ENCODE measurements at regions not wholly inside any gene's neighbourhood (a gene's known extent, or its start where the extent isn't known, plus 50 kb on each side); places are given as distances from the start of the nearest gene placed in this dataset.

DNA sequence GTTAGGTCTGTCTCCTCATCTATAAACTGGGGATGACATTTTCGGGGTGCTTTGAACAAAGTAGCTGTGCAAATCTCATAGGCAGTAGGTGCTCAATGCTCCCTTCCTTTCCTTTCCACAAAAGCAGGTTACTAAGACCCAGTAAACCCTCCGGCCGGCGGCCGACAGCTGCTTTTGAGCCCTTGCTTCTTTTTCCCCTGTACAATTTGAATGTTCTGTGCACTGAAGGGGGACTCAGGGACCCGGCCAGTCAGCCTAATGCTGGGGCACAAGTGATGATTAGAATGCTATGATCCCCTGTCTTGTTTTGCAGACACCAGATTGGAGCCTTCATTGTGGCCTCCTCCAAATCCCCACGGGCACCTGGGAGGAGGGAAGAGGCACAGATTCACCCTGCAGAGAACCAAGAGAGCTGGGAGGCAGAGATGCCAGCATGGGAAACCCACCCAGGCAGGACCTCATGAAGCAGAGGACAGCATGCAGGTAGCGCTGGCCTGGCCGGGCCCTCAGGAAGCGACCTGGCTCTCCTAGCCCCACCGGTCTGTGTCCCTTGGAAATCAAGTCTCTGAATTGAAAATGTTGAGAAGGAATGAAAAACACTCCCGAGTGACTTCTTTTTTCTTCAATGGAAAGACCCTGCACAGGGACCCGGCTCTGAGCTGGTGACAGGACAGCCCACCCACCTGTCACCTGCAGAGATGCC, 128.6 kb upstream of the HDAC4 start:
- no peak for DNase-seq (ENCODE audit: low read depth)

- DNase-seq (ENCODE audit: low read depth), result no peak
Observed at GRCh38 chr2:239528883-239529282, 128.1 kb upstream of the HDAC4 start.

GRCh38 chr2:239528146-239528545, 127.3 kb upstream of the HDAC4 start:
- no peak for DNase-seq (ENCODE audit: low read depth)

GRCh38 chr2:239526666-239527415, 126.0 kb upstream of the HDAC4 start:
- no peak for DNase-seq (ENCODE audit: low read depth)

DNA sequence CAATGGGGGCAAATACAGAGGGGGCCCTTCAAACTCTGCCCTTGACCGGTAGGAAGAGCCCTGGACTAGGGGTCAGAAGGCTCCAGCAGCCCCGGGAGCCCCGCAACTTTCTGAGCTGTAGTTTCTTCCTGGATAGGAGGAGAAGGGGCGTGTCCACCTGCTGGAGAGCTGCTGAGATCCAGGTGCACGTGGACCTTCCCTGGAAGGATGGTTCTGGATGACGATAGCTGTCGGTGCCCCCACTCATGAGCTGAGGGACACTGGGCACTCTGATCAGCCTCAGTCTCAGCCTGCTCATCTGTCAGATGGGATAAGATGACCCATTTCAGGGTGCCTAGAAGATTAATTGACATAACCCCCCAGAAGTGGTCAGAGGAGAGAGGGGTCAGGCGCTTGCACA, 125.2 kb upstream of the HDAC4 start:
- DNase-seq (ENCODE audit: low read depth), result no peak

DNA sequence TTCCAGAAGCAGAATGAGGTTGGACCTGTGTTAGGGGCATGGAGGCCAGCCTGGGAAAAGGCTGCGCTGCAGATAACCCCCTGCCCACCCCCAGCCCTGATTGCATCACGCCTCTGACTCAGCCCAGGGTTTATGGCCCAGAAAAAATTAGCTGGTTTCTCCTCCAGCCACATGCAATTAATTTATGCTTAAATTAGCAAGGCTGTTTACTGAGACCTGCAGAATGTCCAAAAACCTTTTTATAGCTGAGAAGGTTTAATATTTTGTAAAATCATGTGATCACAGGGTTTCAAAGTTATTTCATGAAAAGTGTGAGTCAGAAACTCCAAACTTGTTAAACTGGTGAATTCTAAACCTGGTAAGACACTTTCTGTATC, 123.1 kb upstream of the HDAC4 start:
- DNase-seq (ENCODE audit: low read depth), result no peak

DNA sequence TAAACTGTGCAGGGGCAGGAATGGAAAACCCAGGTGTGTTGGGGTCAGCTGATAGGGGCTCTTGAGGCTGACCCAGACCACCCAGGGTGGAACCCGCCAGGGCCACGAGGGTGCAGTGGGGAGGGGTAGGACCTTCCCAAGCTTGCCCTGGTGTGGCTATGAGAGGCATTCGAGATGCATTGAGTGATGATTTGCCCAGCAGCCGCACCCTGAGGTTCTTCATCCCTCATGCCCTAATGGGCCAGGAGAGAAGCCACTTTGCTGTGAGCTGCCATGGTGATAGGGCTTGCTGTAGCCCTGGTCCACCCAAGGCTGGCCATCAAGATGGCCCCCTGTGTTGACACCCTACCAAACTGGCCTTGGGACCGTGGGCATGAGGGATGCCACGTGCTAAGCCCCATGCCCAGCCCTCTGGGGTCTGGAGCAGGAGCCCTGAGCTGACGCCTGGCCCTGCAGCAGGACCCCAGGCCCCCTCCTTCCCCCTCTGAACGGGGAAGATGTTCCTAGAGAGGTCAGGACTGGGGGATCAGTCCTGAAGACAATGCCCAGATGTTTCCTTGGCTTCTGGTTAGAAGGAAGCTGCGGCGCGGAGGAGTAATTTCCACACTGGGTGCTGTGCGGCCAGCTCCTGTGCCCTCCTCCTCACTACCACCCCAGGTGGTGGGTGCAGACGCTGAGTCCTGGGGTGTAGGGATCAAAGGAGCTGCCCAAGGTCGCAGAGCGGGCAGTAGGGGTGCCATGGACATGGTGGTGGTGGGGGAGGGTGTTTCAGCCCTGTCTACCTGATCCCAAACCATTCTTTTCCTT, 122.5 kb upstream of the HDAC4 start:
- DNase-seq (ENCODE audit: low read depth), result no peak

DNA sequence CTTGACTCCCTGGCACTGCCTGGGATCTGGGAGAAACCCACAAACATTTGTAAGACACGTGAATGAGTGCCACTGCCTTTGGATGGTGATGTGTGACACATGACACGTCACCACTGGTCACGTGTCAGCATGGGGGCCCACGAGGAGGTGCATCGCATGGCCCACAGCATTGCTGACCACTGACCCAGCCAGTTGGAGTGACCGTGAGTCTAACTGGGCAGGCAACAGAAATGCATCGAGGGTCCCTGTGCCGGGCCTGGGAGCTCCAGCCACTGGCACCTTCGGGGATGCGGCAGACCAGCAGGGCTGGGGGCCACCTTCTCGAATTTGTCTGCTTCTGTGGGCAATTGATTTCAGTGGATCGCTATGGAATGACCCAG, 121.9 kb upstream of the HDAC4 start:
- DNase-seq (ENCODE audit: low read depth), result no peak

GRCh38 chr2:239522002-239522739, 121.4 kb upstream of the HDAC4 start:
- no peak for DNase-seq (ENCODE audit: low read depth)

DNA sequence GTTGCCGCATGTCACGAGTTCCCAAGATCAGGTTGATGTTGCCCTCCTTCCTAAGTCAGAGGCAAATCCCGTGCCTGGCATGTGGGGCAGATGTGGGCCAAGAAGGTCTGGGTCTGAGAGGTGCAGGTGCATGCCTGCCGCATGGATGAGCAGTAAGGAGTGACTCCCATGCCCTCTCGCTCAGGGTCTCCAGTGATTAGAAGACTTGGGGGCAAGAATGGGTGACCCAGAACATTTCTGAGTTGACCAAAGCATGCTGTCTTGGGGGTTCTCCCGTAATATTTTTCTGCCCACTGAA, 120.6 kb upstream of the HDAC4 start:
- no peak for DNase-seq (ENCODE audit: low read depth)

DNA sequence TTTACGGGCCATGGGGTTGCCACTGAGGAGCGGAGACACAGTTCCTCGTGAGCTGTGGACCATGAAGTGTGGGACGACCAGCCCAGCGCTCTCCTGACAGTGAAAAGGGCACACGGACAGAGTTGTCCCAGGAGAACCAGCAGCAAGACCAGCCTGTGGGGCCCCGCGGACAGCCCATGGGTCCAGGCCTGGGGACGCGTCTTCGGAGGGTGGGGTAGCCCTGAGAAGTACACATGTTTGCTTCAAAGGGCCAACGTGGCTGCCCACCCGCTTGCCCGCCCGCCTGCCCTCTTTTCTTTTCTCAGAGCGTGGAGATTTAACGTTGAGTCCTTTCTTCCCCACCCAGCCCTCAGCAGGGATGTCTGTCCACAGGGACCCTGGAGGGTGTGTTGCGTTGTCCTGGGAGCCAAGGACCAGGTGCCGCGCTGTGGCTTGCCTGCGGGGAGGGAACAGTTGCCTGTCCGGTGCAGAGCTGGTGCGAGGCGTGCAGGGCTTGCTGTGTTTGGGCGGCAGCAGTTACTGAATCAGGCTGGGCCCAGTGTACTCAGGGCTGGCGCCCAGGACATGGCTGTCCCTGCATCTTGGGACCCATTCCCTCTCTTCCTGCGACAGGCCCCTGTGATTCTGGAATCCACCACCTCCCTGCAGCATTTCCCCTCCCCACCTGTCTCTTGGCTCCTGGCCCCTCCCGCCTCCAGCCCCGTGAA, 120.1 kb upstream of the HDAC4 start:
- DNase-seq (ENCODE audit: low read depth), result no peak

GRCh38 chr2:239519921-239520585, 119.2 kb upstream of the HDAC4 start:
- no peak for DNase-seq (ENCODE audit: low read depth)

- no peak for DNase-seq (ENCODE audit: low read depth)
Observed at GRCh38 chr2:239519089-239519920, 118.5 kb upstream of the HDAC4 start.

DNA sequence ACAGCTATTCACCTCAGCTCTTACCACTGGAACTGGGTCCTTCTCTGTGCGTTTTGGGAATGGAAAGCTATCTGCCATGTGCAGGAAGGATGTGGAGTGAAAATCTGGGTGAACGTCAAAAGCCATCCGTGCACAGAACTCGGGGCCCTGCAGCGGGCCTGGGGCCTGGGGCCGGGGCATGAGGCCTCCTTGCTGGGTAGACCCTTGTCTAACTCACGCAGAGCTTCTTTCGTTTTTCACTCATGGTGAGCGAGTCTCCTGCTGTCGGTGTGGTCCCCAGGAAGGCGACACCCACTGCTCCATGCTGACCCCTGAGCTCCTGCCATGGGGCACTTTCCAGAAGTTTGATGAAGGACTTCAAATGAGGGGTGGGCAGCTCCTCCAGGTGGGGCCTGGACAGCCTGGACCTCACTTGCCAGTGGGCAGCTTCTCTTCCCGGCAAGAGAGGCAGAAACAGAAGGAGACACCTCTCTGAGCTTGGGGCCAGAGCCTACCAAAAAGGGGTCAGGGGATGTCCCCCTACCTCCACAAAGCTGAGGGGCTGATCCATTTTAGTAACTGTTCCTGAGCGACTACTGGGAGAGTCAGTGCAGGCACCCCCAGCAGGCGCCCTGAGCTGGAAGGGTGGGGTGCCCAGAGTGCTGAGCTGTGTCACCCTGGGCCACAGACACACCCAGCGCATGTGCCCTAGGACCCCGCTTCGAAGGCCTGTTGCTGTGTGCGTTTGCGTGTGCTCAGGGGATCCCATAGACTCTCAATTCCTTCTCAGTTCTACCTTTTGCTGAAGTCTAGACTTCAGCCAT, 117.7 kb upstream of the HDAC4 start:
- DNase-seq (ENCODE audit: low read depth), result no peak

DNA sequence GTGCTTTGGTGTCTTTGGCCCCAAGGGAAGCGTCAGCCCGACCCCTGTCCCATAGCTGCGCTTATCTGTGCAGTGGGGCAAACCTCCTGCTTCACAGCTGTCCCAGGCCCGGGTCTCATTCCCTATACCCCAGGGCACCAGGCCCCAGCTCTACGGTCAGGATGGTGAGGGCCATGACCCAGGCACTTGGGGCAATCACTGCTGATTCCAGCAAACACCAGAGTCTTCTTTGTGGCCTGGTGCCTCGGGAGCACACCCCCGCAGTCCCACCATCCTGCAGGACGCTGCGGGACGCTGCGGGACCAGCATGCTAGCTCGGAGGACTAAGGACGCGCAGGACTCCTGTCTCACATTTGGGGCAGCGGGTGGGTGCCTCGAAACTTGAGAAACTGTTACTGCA, 116.9 kb upstream of the HDAC4 start:
- no peak for DNase-seq (ENCODE audit: low read depth)

GRCh38 chr2:239516954-239517305, 116.1 kb upstream of the HDAC4 start:
- DNase-seq (ENCODE audit: low read depth), result no peak

GRCh38 chr2:239516286-239516953, 115.6 kb upstream of the HDAC4 start:
- no peak for DNase-seq (ENCODE audit: low read depth)

- no peak for DNase-seq (ENCODE audit: low read depth)
Observed at GRCh38 chr2:239514754-239515530, 114.1 kb upstream of the HDAC4 start.
